Esophagus squamous epithelium (tissue), 5 donors: ENCODE measurements at regions not wholly inside any gene's neighbourhood (a gene's known extent, or its start where the extent isn't known, plus 50 kb on each side); places are given as distances from the start of the nearest gene placed in this dataset.

Source experiments
- DNase-seq: peaks from one replicate; lab custom pipeline; 2025; lab: John Stamatoyannopoulos, UW
- H3K27ac ChIP-seq, 4 donors: fragments of 200-600 bp; sonication (generic); one replicate each; pipeline ENCODE4 v1.5.1; 2016 to 2019; ENCODE audit warnings: mild to moderate bottlenecking in 1 of 4
- H3K27me3 ChIP-seq, 4 donors: fragments of 200-600 bp; sonication (generic); 1 replicate in 3 of 4; 2 replicates in 1 of 4; pipeline versions ENCODE4 v1.5.1 to v1.6.0; 2017 to 2021; ENCODE audit warnings: antibody characterized with exemption in 1 of 4
- H3K36me3 ChIP-seq, 3 donors: fragments of 200-600 bp; sonication (generic); one replicate each; pipeline ENCODE4 v1.5.1; 2016 to 2019
- H3K4me1 ChIP-seq, 3 donors: fragments of 200-600 bp; sonication (generic); one replicate each; pipeline ENCODE4 v1.5.1; 2017 to 2019
- H3K4me3 ChIP-seq, 4 donors: fragments of 200-600 bp; sonication (generic); 1 replicate in 3 of 4; 2 replicates in 1 of 4; pipeline ENCODE4 v1.5.1; 2016 to 2019; ENCODE audit warnings: mild to moderate bottlenecking in 2 of 4, moderate library complexity in 1 of 4
- H3K9me3 ChIP-seq, 3 donors: fragments of 200-600 bp; sonication (generic); one replicate each; pipeline ENCODE4 v1.5.1; 2016 to 2019
- CTCF ChIP-seq, 6 experiments: fragments of 450-650 bp in 4 of 6; fragments of 200-600 bp in 2 of 6; sonication (generic) in 2 of 6; IDR thresholded peaks; one replicate each; pipeline ENCODE4 v1.5.1; 2016 to 2019; ENCODE audit warnings: antibody characterized with exemption in 6 of 6, mild to moderate bottlenecking in 4 of 6, moderate library complexity in 4 of 6
- POLR2A ChIP-seq, 4 donors: fragments of 450-650 bp; IDR thresholded peaks; one replicate each; pipeline ENCODE4 v1.6.1; 2017; ENCODE audit warnings: antibody characterized with exemption in 4 of 4, mild to moderate bottlenecking in 4 of 4, moderate library complexity in 3 of 4
- WGBS, 2 donors: methylation state at CpG; one replicate each; pipeline ENCODE4 v1.1.5; 2018; 5-methylcytosine and 5-hydroxymethylcytosine counted together
- intact Hi-C: fragments of 100-400 bp; cut with DNase I; formaldehyde crosslinking; loops from one replicate; pipeline ENCODE4 v1.15.0; 2022
- donor health status: DM: yes; HTN: yes; CAD: no.

DNA sequence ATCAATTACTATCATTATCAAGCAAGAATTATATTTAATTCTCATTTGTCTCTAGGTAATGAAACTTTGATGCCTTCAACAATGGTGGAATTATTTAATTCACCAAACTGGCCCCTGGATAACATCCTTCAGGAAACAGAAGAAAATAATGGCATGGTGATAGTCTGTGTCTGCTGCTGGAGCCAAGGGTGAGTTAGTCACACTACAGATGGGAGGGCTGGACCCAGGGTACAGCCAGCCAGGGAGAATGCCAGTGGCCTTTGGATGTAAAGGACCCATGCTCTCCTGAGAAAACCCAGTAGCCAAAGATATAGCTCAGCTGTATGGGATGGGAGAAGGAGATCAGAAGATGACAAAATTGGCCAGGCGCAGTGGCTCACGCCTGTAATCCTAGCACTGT is 60.0 kb upstream of the CNKSR3 start:
- Histone ChIP-seq H3K27me3 (no peaks in the 10 kb centered on the region), H3K27ac (no peak overlapping the region), H3K9me3 (no peaks in the 10 kb centered on the region), H3K4me1 (no peaks in the 10 kb centered on the region), H3K4me3 (no peak overlapping the region), H3K36me3 (no peaks in the 10 kb centered on the region)
- TF ChIP-seq POLR2A (IDR thresholded peaks at IDR 0.05): no peak
- TF ChIP-seq CTCF (IDR thresholded peaks at IDR 0.05): no peak
- WGBS, 2 donors: 96 to 100% methylated on average over 2 of the region's 2 CpGs
- DNase-seq: no peak
- intact Hi-C loops: no loop called here

GRCh38 chr6:154572556-154572955 is 62.1 kb upstream of the CNKSR3 start:
- no peak overlapping the region for H3K27ac ChIP-seq
- intact Hi-C loops: no loop called here
- no peaks in the 10 kb centered on the region for H3K9me3 ChIP-seq
- 75 to 78% methylated on average over 6 of the region's 6 CpGs for WGBS, 2 donors
- H3K27me3 ChIP-seq: no peaks in the 10 kb centered on the region
- H3K4me1 ChIP-seq: peaks cover 0 to 2% (median 0%) of the 10 kb centered on the region in 3 donors
- H3K36me3 ChIP-seq: no peaks in the 10 kb centered on the region
- H3K4me3 ChIP-seq: no peak overlapping the region
- no peak for DNase-seq
- TF ChIP-seq POLR2A (IDR thresholded peaks at IDR 0.05): no peak
- no peak for TF ChIP-seq CTCF (IDR thresholded peaks at IDR 0.05)

DNA sequence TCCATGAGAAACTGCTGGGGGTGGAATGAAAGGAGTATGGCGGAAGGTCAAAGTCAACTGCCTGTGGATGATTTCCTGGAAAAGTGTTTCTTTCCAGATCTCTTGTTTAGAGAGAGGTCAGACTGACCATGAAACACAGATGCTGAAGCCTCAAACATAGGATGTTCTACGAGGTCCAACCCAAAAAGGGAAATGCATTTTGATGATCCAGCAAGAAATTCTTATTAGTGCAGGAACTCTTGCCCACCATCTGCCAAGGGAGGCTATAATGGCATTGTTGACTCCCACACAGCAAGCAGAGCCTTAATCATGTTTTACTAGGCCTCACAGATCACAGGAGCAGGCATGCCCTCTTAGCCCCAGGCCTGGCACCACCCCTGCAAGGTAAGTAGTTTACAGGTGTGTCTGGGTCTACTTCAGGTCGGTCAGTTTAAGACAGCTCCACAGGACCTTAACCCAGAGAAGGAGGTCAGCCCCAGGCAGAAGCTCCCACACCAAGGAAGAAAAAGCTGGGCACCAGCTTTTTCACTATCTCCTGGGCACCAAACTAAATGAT is 67.6 kb upstream of the CNKSR3 start:
- Histone ChIP-seq H3K4me3 (no peak overlapping the region), H3K27me3 (no peaks in the 10 kb centered on the region), H3K9me3 (no peaks in the 10 kb centered on the region), H3K4me1 (peaks cover 0 to 30% (median 15%) of the 10 kb centered on the region in 3 donors), H3K27ac (no peak overlapping the region), H3K36me3 (no peaks in the 10 kb centered on the region)
- no peak for TF ChIP-seq CTCF (IDR thresholded peaks at IDR 0.05)
- TF ChIP-seq POLR2A (IDR thresholded peaks at IDR 0.05): no peak
- DNase-seq: no peak
- intact Hi-C loops: no loop called here
- 43 to 55% methylated on average over 3 of the region's 3 CpGs for WGBS, 2 donors

- no peak for TF ChIP-seq POLR2A (IDR thresholded peaks at IDR 0.05)
- TF ChIP-seq CTCF (IDR thresholded peaks at IDR 0.05): no peak
- Histone ChIP-seq H3K27ac (no peak overlapping the region), H3K36me3 (no peaks in the 10 kb centered on the region), H3K9me3 (no peaks in the 10 kb centered on the region), H3K4me3 (no peak overlapping the region), H3K27me3 (no peaks in the 10 kb centered on the region), H3K4me1 (peaks cover 0 to 30% (median 15%) of the 10 kb centered on the region in 3 donors)
- WGBS, 2 donors: 42 to 90% methylated on average over 2 of the region's 2 CpGs
- no peak for DNase-seq
- intact Hi-C loops: no loop called here
Observed at GRCh38 chr6:154579046-154579445, 68.6 kb upstream of the CNKSR3 start.

DNA sequence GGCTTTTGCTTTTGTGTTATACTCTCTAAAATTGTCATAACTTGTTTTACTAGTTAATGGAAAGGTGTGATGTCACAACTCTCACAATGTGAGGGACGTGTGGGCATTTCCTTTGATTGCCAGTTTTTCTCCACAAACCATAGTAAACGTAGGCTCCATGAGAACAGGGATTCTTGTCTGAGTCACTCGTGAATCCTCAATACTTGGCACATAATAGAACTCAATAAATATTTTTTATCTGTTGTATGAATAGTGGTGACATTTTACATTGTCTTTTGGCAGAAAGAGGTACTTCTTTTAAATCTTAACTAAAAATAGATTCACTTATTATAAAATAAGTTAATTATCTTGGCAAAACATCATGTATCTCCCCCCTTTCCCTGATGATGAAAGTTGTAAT is 69.0 kb upstream of the CNKSR3 start:
- H3K36me3 ChIP-seq: no peaks in the 10 kb centered on the region
- H3K27me3 ChIP-seq: no peaks in the 10 kb centered on the region
- WGBS, 2 donors: 14 to 21% methylated on average over 3 of the region's 3 CpGs
- no peaks in the 10 kb centered on the region for H3K9me3 ChIP-seq
- peaks cover 0 to 30% (median 15%) of the 10 kb centered on the region in 3 donors for H3K4me1 ChIP-seq
- no peak overlapping the region for H3K27ac ChIP-seq
- TF ChIP-seq CTCF (IDR thresholded peaks at IDR 0.05) (no peak), POLR2A (IDR thresholded peaks at IDR 0.05) (no peak)
- intact Hi-C loops: no loop called here
- no peak overlapping the region for H3K4me3 ChIP-seq
- DNase-seq: no peak
